Left ventricle myocardium inferior (tissue), 1 donor: ENCODE measurements at regions not wholly inside any gene's neighbourhood (a gene's known extent, or its start where the extent isn't known, plus 50 kb on each side); places are given as distances from the start of the nearest gene placed in this dataset.

Experiments
- DNase-seq: peaks from one replicate; pipeline ENCODE4 v3.0.0-alpha.2; 2020
- H3K27ac ChIP-seq: fragments of 200-600 bp; replicated peaks from 2 replicates; pipeline ENCODE4 v1.8.0; 2021
- H3K27me3 ChIP-seq: fragments of 200-600 bp; 2 replicates; pipeline ENCODE4 v1.8.0; 2021; ENCODE audit warnings: low read depth
- H3K36me3 ChIP-seq: fragments of 200-600 bp; 2 replicates; pipeline ENCODE4 v1.8.0; 2021
- H3K4me1 ChIP-seq: fragments of 200-600 bp; 2 replicates; pipeline ENCODE4 v1.8.0; 2021
- H3K4me3 ChIP-seq: fragments of 200-600 bp; 2 replicates; pipeline ENCODE4 v1.8.0; 2021; ENCODE audit warnings: mild to moderate bottlenecking, moderate library complexity
- H3K9me3 ChIP-seq: fragments of 200-600 bp; replicated peaks from 2 replicates; pipeline ENCODE4 v1.8.0; 2021
- CTCF ChIP-seq: fragments of 200-600 bp; IDR thresholded peaks from 2 replicates; pipeline ENCODE4 v1.8.0; 2021; ENCODE audit warnings: antibody characterized with exemption, mild to moderate bottlenecking, borderline replicate concordance
- intact Hi-C: fragments of 100-400 bp; cut with micrococcal nuclease; formaldehyde crosslinking; loops from one replicate; pipeline ENCODE4 v1.11.0; 2022
- donor health status: DM: no; HTN: yes; CAD: no; lungs with severe emphysema.

- H3K4me1 ChIP-seq = peaks cover 14% of the 10 kb centered on the region
- H3K27me3 ChIP-seq = no peaks in the 10 kb centered on the region
- no peaks in the 10 kb centered on the region for H3K9me3 ChIP-seq
- no peak for DNase-seq
- TF ChIP-seq CTCF = no peak
- no peaks in the 10 kb centered on the region for H3K36me3 ChIP-seq
- no peak overlapping the region for H3K27ac ChIP-seq
- H3K4me3 ChIP-seq = no peak overlapping the region
- intact Hi-C loops = no loop called here
These were observed 132.1 kb downstream of the DYRK2 start for GRCh38 chr12:67780580-67781084.

GRCh38 chr12:67782573-67782972 is 134.0 kb downstream of the DYRK2 start:
- intact Hi-C loops = no loop called here
- H3K4me1 ChIP-seq = peaks cover 21% of the 10 kb centered on the region
- no peaks in the 10 kb centered on the region for H3K36me3 ChIP-seq
- no peaks in the 10 kb centered on the region for H3K27me3 ChIP-seq
- TF ChIP-seq CTCF = no peak
- DNase-seq = no peak
- H3K9me3 ChIP-seq = no peaks in the 10 kb centered on the region
- H3K27ac ChIP-seq = peak overlapping the region; percentile 14
- no peak overlapping the region for H3K4me3 ChIP-seq

- Histone ChIP-seq H3K4me3 (no peak overlapping the region), H3K27me3 (no peaks in the 10 kb centered on the region), H3K4me1 (peaks cover 29% of the 10 kb centered on the region), H3K27ac (peak overlapping the region; percentile 51), H3K9me3 (no peaks in the 10 kb centered on the region), H3K36me3 (no peaks in the 10 kb centered on the region)
- no peak for TF ChIP-seq CTCF
- intact Hi-C loops = no loop called here
- no peak for DNase-seq
These were observed 134.8 kb downstream of the DYRK2 start for GRCh38 chr12:67783393-67783792.

- Histone ChIP-seq H3K36me3 (no peaks in the 10 kb centered on the region), H3K27me3 (no peaks in the 10 kb centered on the region), H3K9me3 (no peaks in the 10 kb centered on the region), H3K27ac (peak overlapping the region; percentile 51), H3K4me1 (peaks cover 40% of the 10 kb centered on the region), H3K4me3 (no peak overlapping the region)
- intact Hi-C loops = no loop called here
- no peak for DNase-seq
- no peak for TF ChIP-seq CTCF
These were observed 136.3 kb downstream of the DYRK2 start for GRCh38 chr12:67784831-67785230.

GRCh38 chr12:67786086-67786485 is 137.5 kb downstream of the DYRK2 start:
- intact Hi-C loops = no loop called here
- TF ChIP-seq CTCF = no peak

More at GRCh38 chr12:67786086-67786485, 137.5 kb downstream of the DYRK2 start:
- H3K36me3 ChIP-seq = no peaks in the 10 kb centered on the region
- H3K27ac ChIP-seq = no peak overlapping the region
- H3K27me3 ChIP-seq = no peaks in the 10 kb centered on the region
- H3K4me1 ChIP-seq = peaks cover 42% of the 10 kb centered on the region
- H3K4me3 ChIP-seq = no peak overlapping the region
- H3K9me3 ChIP-seq = no peaks in the 10 kb centered on the region
- no peak for DNase-seq
